B cell (primary cell): ENCODE measurements at regions not wholly inside any gene's neighbourhood (a gene's known extent, or its start where the extent isn't known, plus 50 kb on each side); places are given as distances from the start of the nearest gene placed in this dataset.

ENCODE experiments used
- EZH2 ChIP-seq: IDR thresholded peaks from 2 replicates; pipeline ENCODE4 v1.6.1; 2012; ENCODE audit warnings: borderline replicate concordance, low read depth, mild to moderate bottlenecking, moderate library complexity, low read length; ENCODE audit not compliant: insufficient read depth, poor library complexity, severe bottlenecking
- TF ChIP-seq, protein P1 (sequence below): fragments of 200-600 bp; IDR thresholded peaks from one replicate; pipeline ENCODE4 v1.8.0; 2022; ENCODE audit warnings: antibody characterized with exemption, mild to moderate bottlenecking

DNA sequence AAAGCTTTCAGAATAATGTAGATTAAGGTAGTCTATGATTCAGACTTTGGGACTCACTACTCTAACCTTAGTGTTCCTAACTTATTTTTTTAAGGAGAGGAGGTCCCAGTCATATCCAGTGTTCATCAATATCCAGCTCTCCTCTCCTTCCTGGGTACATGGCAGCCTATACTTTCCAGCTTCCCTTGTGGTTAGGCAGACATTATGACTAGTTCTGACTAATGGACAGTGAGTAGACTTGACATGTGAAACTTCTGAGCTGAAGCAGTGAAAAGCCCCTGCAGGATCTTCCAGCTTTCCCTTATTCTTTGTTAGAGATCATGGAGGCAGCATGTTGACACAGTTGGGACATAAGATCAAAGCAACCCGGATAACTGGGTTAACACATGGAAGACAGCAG, 144.2 kb downstream of the PTPRU start:
- TF ChIP-seq EZH2: no peak
- TF ChIP-seq, protein P1, sequence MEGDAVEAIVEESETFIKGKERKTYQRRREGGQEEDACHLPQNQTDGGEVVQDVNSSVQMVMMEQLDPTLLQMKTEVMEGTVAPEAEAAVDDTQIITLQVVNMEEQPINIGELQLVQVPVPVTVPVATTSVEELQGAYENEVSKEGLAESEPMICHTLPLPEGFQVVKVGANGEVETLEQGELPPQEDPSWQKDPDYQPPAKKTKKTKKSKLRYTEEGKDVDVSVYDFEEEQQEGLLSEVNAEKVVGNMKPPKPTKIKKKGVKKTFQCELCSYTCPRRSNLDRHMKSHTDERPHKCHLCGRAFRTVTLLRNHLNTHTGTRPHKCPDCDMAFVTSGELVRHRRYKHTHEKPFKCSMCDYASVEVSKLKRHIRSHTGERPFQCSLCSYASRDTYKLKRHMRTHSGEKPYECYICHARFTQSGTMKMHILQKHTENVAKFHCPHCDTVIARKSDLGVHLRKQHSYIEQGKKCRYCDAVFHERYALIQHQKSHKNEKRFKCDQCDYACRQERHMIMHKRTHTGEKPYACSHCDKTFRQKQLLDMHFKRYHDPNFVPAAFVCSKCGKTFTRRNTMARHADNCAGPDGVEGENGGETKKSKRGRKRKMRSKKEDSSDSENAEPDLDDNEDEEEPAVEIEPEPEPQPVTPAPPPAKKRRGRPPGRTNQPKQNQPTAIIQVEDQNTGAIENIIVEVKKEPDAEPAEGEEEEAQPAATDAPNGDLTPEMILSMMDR: no peak
